H1 (cell line): ENCODE measurements at regions not wholly inside any gene's neighbourhood (a gene's known extent, or its start where the extent isn't known, plus 50 kb on each side); places are given as distances from the start of the nearest gene placed in this dataset.

Experiments used
- CTCF ChIA-PET: fragments of 300-600 bp; sonication (Branson Sonifier 250); formaldehyde crosslinking; loops from one replicate; lab custom pipeline; 2021; ENCODE audit not compliant: partially characterized antibody; lab: Charles Lee
- POLR2A ChIA-PET: fragments of 300-600 bp; sonication (Branson Sonifier 250); formaldehyde crosslinking; loops from one replicate; lab custom pipeline; 2021; ENCODE audit warnings: inconsistent platforms; ENCODE audit not compliant: partially characterized antibody; lab: Charles Lee
- DNase-seq, 2 experiments: peaks; one replicate each; pipeline versions ENCODE4 v3.0.0 to v3.0.0-alpha.2; 2010 to 2022; ENCODE audit warnings: low spot score in 2 of 2, low read depth in 1 of 2, mixed read lengths in 1 of 2
- FAIRE-seq: peaks from 2 replicates; lab custom pipeline; 2011; peaks lifted over from hg19 to GRCh38; lab: Jason Lieb, UNC
- H2AFZ ChIP-seq: 2 replicates; pipeline ENCODE4 v1.8.1; 2012; ENCODE audit warnings: low read length, inconsistent platforms
- H2AK5ac ChIP-seq: 2 replicates; pipeline ENCODE4 v1.6.1; 2013; ENCODE audit warnings: low read depth, low read length
- H2BK120ac ChIP-seq: replicated peaks from 2 replicates; pipeline ENCODE3; 2013; ENCODE audit warnings: low read depth, low read length, inconsistent platforms
- H2BK12ac ChIP-seq: 2 replicates; pipeline ENCODE4 v1.6.1; 2013; ENCODE audit warnings: low read depth, low read length
- H2BK15ac ChIP-seq: 2 replicates; pipeline ENCODE4 v1.6.1; 2013; ENCODE audit warnings: low read length
- H2BK20ac ChIP-seq: 2 replicates; pipeline ENCODE4 v1.6.1; 2013; ENCODE audit warnings: low read length
- H2BK5ac ChIP-seq: 2 replicates; pipeline ENCODE4 v1.6.1; 2013; ENCODE audit warnings: low read depth, low read length
- H3K14ac ChIP-seq: 2 replicates; pipeline ENCODE4 v1.6.1; 2013; ENCODE audit warnings: inconsistent platforms; ENCODE audit not compliant: insufficient read length
- H3K18ac ChIP-seq: 2 replicates; pipeline ENCODE4 v1.6.1; 2013; ENCODE audit warnings: low read length; ENCODE audit errors: extremely low read depth
- H3K23ac ChIP-seq: 2 replicates; pipeline ENCODE4 v1.6.1; 2013; ENCODE audit warnings: inconsistent platforms; ENCODE audit not compliant: insufficient read length
- H3K23me2 ChIP-seq: 2 replicates; pipeline ENCODE4 v1.6.1; 2013; ENCODE audit warnings: low read depth, low read length
- H3K27ac ChIP-seq: 2 replicates; pipeline ENCODE4 v1.6.1; 2011; ENCODE audit warnings: low read depth, low read length, inconsistent platforms
- H3K27me3 ChIP-seq, 4 experiments: replicated peaks in 1 of 4; 1 replicate in 1 of 4; 2 replicates in 3 of 4; pipeline versions ENCODE4 v1.6.1 to v1.8.1; 2011 to 2013; ENCODE audit warnings: low read length in 3 of 4, mild to moderate bottlenecking in 3 of 4, inconsistent platforms in 2 of 4, mixed read lengths in 2 of 4, moderate library complexity in 1 of 4; ENCODE audit not compliant: control insufficient read depth in 3 of 4, insufficient read depth in 3 of 4; ENCODE audit errors: extremely low read depth in 1 of 4
- H3K36me3 ChIP-seq, 4 experiments: 2 replicates each; pipeline versions ENCODE4 v1.6.1 to v1.8.1; 2011 to 2013; ENCODE audit warnings: mild to moderate bottlenecking in 4 of 4, low read length in 3 of 4, moderate library complexity in 2 of 4, control low read depth in 1 of 4, inconsistent platforms in 1 of 4; ENCODE audit not compliant: insufficient read depth in 4 of 4, control insufficient read depth in 2 of 4
- H3K4ac ChIP-seq: replicated peaks from 2 replicates; pipeline ENCODE3; 2013; ENCODE audit warnings: low read length, low read depth, mixed read lengths, inconsistent platforms; ENCODE audit not compliant: insufficient read length
- H3K4me1 ChIP-seq, 4 experiments: replicated peaks in 1 of 4; 1 replicate in 1 of 4; 2 replicates in 3 of 4; pipeline versions ENCODE4 v1.6.1 to v1.8.1; 2011 to 2013; ENCODE audit warnings: low read length in 3 of 4, inconsistent platforms in 2 of 4, mixed read lengths in 1 of 4; ENCODE audit not compliant: insufficient read depth in 4 of 4, control insufficient read depth in 3 of 4
- H3K4me2 ChIP-seq, 2 experiments: 2 replicates each; pipeline versions ENCODE4 v1.6.1 to v1.8.1; 2011 to 2013; ENCODE audit warnings: low read depth in 2 of 2, low read length in 2 of 2, control low read depth in 1 of 2, inconsistent platforms in 1 of 2, mild to moderate bottlenecking in 1 of 2; ENCODE audit not compliant: insufficient read depth in 1 of 2
- H3K4me3 ChIP-seq, 4 experiments: fragments of 200-600, 300-600 bp in 1 of 4; sonication (generic), shearing (Covaris generic), sonication (Bioruptor Twin) in 1 of 4; 2 replicates each; pipeline versions ENCODE4 v1.5.1 to v1.8.1; 2011 to 2016; ENCODE audit warnings: low read length in 4 of 4, low read depth in 3 of 4, control low read depth in 2 of 4, inconsistent platforms in 2 of 4, mild to moderate bottlenecking in 2 of 4, mixed read lengths in 1 of 4, moderate library complexity in 1 of 4; ENCODE audit not compliant: insufficient read depth in 2 of 4; ENCODE audit errors: extremely low read depth in 1 of 4
- H3K56ac ChIP-seq: replicated peaks from 2 replicates; pipeline ENCODE3; 2013; ENCODE audit warnings: low read depth, mild to moderate bottlenecking, mixed read lengths, low read length, inconsistent platforms; ENCODE audit not compliant: insufficient read length
- H3K79me1 ChIP-seq: 2 replicates; pipeline ENCODE4 v1.6.1; 2013; ENCODE audit warnings: low read depth, low read length, control low read depth
- H3K79me2 ChIP-seq, 2 experiments: 2 replicates each; pipeline versions ENCODE4 v1.6.1 to v1.8.1; 2012 to 2013; ENCODE audit warnings: low read length in 2 of 2, mild to moderate bottlenecking in 2 of 2, inconsistent platforms in 1 of 2; ENCODE audit not compliant: insufficient read depth in 2 of 2, control insufficient read depth in 1 of 2
- H3K9ac ChIP-seq, 4 experiments: replicated peaks in 1 of 4; 1 replicate in 1 of 4; 2 replicates in 3 of 4; pipeline versions ENCODE4 v1.6.1 to v1.8.1; 2011 to 2013; ENCODE audit warnings: low read depth in 3 of 4, low read length in 3 of 4, control low read depth in 2 of 4, mild to moderate bottlenecking in 2 of 4, moderate library complexity in 2 of 4, inconsistent platforms in 1 of 4; ENCODE audit errors: extremely low read depth in 1 of 4
- H3K9me3 ChIP-seq, 2 experiments: 2 replicates each; pipeline versions ENCODE4 v1.6.1 to v1.8.1; 2012 to 2013; ENCODE audit warnings: mild to moderate bottlenecking in 2 of 2, moderate library complexity in 2 of 2, control low read depth in 1 of 2, inconsistent platforms in 1 of 2, low read depth in 1 of 2, low read length in 1 of 2, mixed read lengths in 1 of 2; ENCODE audit not compliant: insufficient read depth in 2 of 2
- H4K20me1 ChIP-seq, 2 experiments: replicated peaks in 1 of 2; 2 replicates each; pipeline versions ENCODE3 to v1.8.1; 2011 to 2013; ENCODE audit warnings: inconsistent platforms in 2 of 2, low read length in 2 of 2, mild to moderate bottlenecking in 1 of 2; ENCODE audit not compliant: insufficient read depth in 2 of 2, control insufficient read depth in 1 of 2
- H4K5ac ChIP-seq: 2 replicates; pipeline ENCODE4 v1.6.1; 2013; ENCODE audit warnings: low read length, low read depth, mixed read lengths, inconsistent platforms; ENCODE audit not compliant: insufficient read length
- H4K8ac ChIP-seq: 2 replicates; pipeline ENCODE4 v1.8.0; 2013; ENCODE audit warnings: mild to moderate bottlenecking, moderate library complexity, low read length, inconsistent platforms; ENCODE audit not compliant: insufficient read depth; ENCODE audit errors: extremely low read depth
- H4K91ac ChIP-seq: replicated peaks from 2 replicates; pipeline ENCODE3; 2013; ENCODE audit warnings: low read length, mixed read lengths, inconsistent platforms; ENCODE audit not compliant: insufficient read length
- BCL11A ChIP-seq, 2 experiments: IDR thresholded peaks; one replicate each; pipeline ENCODE4 v1.6.1; 2011; ENCODE audit warnings: low read depth in 2 of 2, low read length in 2 of 2, mild to moderate bottlenecking in 2 of 2
- CEBPB ChIP-seq: IDR thresholded peaks from 2 replicates; pipeline ENCODE4 v1.6.1; 2012; ENCODE audit warnings: low read depth, low read length
- CHD1 ChIP-seq: IDR thresholded peaks from 2 replicates; pipeline ENCODE4 v1.6.1; 2012; ENCODE audit warnings: low read depth, low read length, improper control_type of control experiment
- CTBP2 ChIP-seq: IDR thresholded peaks from 2 replicates; pipeline ENCODE4 v1.7.0; 2011; ENCODE audit warnings: borderline replicate concordance, mild to moderate bottlenecking, moderate library complexity, mixed read lengths, low read length; ENCODE audit not compliant: insufficient read depth, insufficient read length
- EGR1 ChIP-seq: IDR thresholded peaks from 2 replicates; pipeline ENCODE4 v1.6.1; 2011; ENCODE audit warnings: low read depth, low read length, borderline replicate concordance
- EZH2 ChIP-seq: fragments of 200-600 bp; sonication (generic); IDR thresholded peaks from 2 replicates; pipeline ENCODE4 v1.7.1; 2012; ENCODE audit warnings: low read depth, mild to moderate bottlenecking, moderate library complexity, low read length, inconsistent platforms; ENCODE audit not compliant: severe bottlenecking
- GABPA ChIP-seq: IDR thresholded peaks from 2 replicates; pipeline ENCODE4 v1.6.1; 2011; ENCODE audit warnings: mild to moderate bottlenecking, low read length, moderate library complexity, borderline replicate concordance; ENCODE audit not compliant: insufficient read depth
- HDAC6 ChIP-seq: IDR thresholded peaks from one replicate; pipeline ENCODE4 v1.7.1; 2012; ENCODE audit warnings: low read depth, mild to moderate bottlenecking, inconsistent platforms, low read length, moderate library complexity
- JUND ChIP-seq: IDR thresholded peaks from 2 replicates; pipeline ENCODE4 v1.6.1; 2011; ENCODE audit warnings: mild to moderate bottlenecking, improper control_type of control experiment, low read length
- NANOG ChIP-seq: IDR thresholded peaks from 2 replicates; pipeline ENCODE4 v1.6.1; 2011; ENCODE audit warnings: low read length, low read depth, mild to moderate bottlenecking, inconsistent platforms; ENCODE audit not compliant: insufficient read depth, poor library complexity, severe bottlenecking
- PHF8 ChIP-seq: fragments of 200-600 bp; sonication (generic); conservative IDR thresholded peaks from 2 replicates; pipeline ENCODE4 v1.7.1; 2012; ENCODE audit warnings: low read depth, mild to moderate bottlenecking, inconsistent platforms, low read length, moderate library complexity
- POLR2A ChIP-seq, 2 experiments: IDR thresholded peaks; 1 replicate in 1 of 2; 2 replicates in 1 of 2; pipeline ENCODE4 v1.6.1; 2011; ENCODE audit warnings: low read depth in 2 of 2, low read length in 2 of 2, mild to moderate bottlenecking in 2 of 2; ENCODE audit errors: control extremely low read depth in 1 of 2
- POLR2AphosphoS5 ChIP-seq: IDR thresholded peaks from 2 replicates; pipeline ENCODE4 v1.6.1; 2011; ENCODE audit warnings: low read depth, low read length
- RAD21 ChIP-seq, 2 experiments: IDR thresholded peaks in 1 of 2; conservative IDR thresholded peaks in 1 of 2; 2 replicates each; pipeline ENCODE4 v1.6.1; 2011; ENCODE audit warnings: low read depth in 2 of 2, low read length in 2 of 2, improper control_type of control experiment in 1 of 2, inconsistent platforms in 1 of 2, mild to moderate bottlenecking in 1 of 2, moderate library complexity in 1 of 2
- TAF1 ChIP-seq: IDR thresholded peaks from 2 replicates; pipeline ENCODE4 v1.6.1; 2011; ENCODE audit warnings: mild to moderate bottlenecking, low read depth, low read length
- TEAD4 ChIP-seq: IDR thresholded peaks from 2 replicates; pipeline ENCODE4 v1.6.1; 2012; ENCODE audit warnings: low read depth, low read length, inconsistent platforms, mixed read lengths
- WGBS, 2 experiments: shearing (Covaris generic) in 1 of 2; methylation state at CpG; one replicate each; pipeline versions ENCODE4 v1.1.6 to v1.1.7; 2013 to 2015; ENCODE audit warnings: low lambda C conversion rate in 2 of 2, mixed read lengths in 2 of 2, inconsistent platforms in 1 of 2, low coverage in 1 of 2, missing lambda C conversion rate in 1 of 2; ENCODE audit not compliant: insufficient replicate concordance in 2 of 2, insufficient coverage in 1 of 2, insufficient read length in 1 of 2; ENCODE audit errors: extremely low coverage in 1 of 2, missing lambda C conversion rate in 1 of 2; 5-methylcytosine and 5-hydroxymethylcytosine counted together

DNA sequence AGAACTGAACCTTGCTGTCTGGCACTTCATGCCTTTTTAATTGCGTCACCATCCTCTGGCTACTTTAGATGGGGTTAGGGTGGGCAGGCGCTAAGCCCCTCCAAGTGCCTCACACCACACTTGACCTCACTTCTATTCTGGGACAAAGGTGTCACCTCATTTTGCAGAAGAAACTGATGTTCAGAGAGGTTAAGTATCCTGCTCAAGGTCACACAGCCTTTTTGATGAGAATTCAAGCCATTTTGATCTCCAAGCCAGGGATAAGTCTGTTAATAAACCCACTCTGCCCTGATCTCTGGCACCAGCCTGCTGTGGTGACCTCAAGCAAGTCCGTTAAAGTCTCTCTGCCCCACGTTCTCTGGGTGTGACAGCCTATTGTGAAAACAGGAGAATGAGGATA lies 58.8 kb upstream of the PRR23C start:
- no peak for FAIRE-seq
- H3K9ac ChIP-seq, result no peak overlapping the region
- H2BK20ac ChIP-seq, result no peak overlapping the region
- H2AK5ac ChIP-seq, result no peak overlapping the region
- H4K20me1 ChIP-seq, result no peaks in the 10 kb centered on the region
- no peak overlapping the region for H2BK15ac ChIP-seq
- no peak overlapping the region for H2BK5ac ChIP-seq
- no peaks in the 10 kb centered on the region; a peak in 1 of 7 replicates for H3K27me3 ChIP-seq
- no peak overlapping the region for H2AFZ ChIP-seq
- H3K79me2 ChIP-seq, result no peaks in the 10 kb centered on the region
- peaks cover 0 to 2% (median 0%) of the 10 kb centered on the region in 4 experiments; a peak in 1 of 7 replicates for H3K4me1 ChIP-seq
- no peak for DNase-seq
- POLR2A ChIA-PET, result no interaction called here
- no peak overlapping the region for H3K56ac ChIP-seq
- no peak overlapping the region for H3K27ac ChIP-seq
- no peak overlapping the region for H4K5ac ChIP-seq
- H3K4ac ChIP-seq, result no peak overlapping the region
- H2BK120ac ChIP-seq, result no peak overlapping the region
- H4K91ac ChIP-seq, result no peak overlapping the region
- CTCF ChIA-PET, result interaction anchor here (1.6 to 2.2 kb wide), 2 partner anchors 8 to 15 kb away, joined by 7 to 16 read pairs; no protein-coding TSS in a partner anchor
- no peaks in the 10 kb centered on the region for H3K9me3 ChIP-seq
- H2BK12ac ChIP-seq, result no peak overlapping the region
- WGBS, 2 experiments, result 83% methylated on average over 4 of the region's 4 CpGs; no CpG with 5 or more reads in 1 of the 2 experiments
- H3K14ac ChIP-seq, result no peak overlapping the region
- no peak overlapping the region for H3K4me2 ChIP-seq
- no peaks in the 10 kb centered on the region for H3K36me3 ChIP-seq
- H3K23ac ChIP-seq, result no peak overlapping the region
- H3K79me1 ChIP-seq, result no peaks in the 10 kb centered on the region
- no peak overlapping the region for H4K8ac ChIP-seq
- H3K23me2 ChIP-seq, result no peaks in the 10 kb centered on the region
- no peak overlapping the region for H3K4me3 ChIP-seq
- no peak overlapping the region for H3K18ac ChIP-seq
- no peak for TF ChIP-seq GABPA
- no peak for TF ChIP-seq CHD1
- no peak for TF ChIP-seq CEBPB
- no peak for TF ChIP-seq JUND
- TF ChIP-seq EGR1, result no peak
- TF ChIP-seq POLR2A (IDR thresholded peaks at IDR 0.05; ENCODE audit: control extremely low read depth in 1 of 2, low read depth in 2 of 2, low read length in 2 of 2), result no peak
- no peak for TF ChIP-seq HDAC6
- TF ChIP-seq POLR2AphosphoS5, result no peak
- no peak for TF ChIP-seq NANOG
- no peak for TF ChIP-seq TAF1
- TF ChIP-seq EZH2, result no peak
- no peak for TF ChIP-seq CTBP2
- no peak for TF ChIP-seq RAD21 (IDR thresholded peaks at IDR 0.05 in 1 of 2, conservative IDR thresholded peaks at IDR 0.05 in 1 of 2; ENCODE audit: low read depth in 2 of 2, low read length in 2 of 2)
- TF ChIP-seq PHF8, result no peak
- no peak for TF ChIP-seq TEAD4
- TF ChIP-seq BCL11A (IDR thresholded peaks at IDR 0.05; ENCODE audit: low read depth in 2 of 2, low read length in 2 of 2), result no peak
